KMS-11 (cell line): ENCODE measurements at regions not wholly inside any gene's neighbourhood (a gene's known extent, or its start where the extent isn't known, plus 50 kb on each side); places are given as distances from the start of the nearest gene placed in this dataset.
"Not testable (repeated sequence)": the region's sequence is repeated elsewhere in the genome, so short reads cannot be mapped to it uniquely, and the experiment has no call there.

Experiments
- H2AFZ ChIP-seq: fragments of 200-600 bp; sonication (generic); 2 replicates; pipeline ENCODE4 v1.6.1; 2016; ENCODE audit warnings: antibody characterized with exemption, mixed run types, low read depth
- H3K27ac ChIP-seq: fragments of 200-600 bp; sonication (generic); 2 replicates; pipeline ENCODE4 v1.6.1; 2016; ENCODE audit warnings: mild to moderate bottlenecking, mixed run types
- H3K27me3 ChIP-seq: fragments of 200-600 bp; sonication (generic); 2 replicates; pipeline ENCODE4 v1.6.1; 2017; ENCODE audit warnings: mild to moderate bottlenecking, low read depth, mixed run types, moderate library complexity; ENCODE audit not compliant: insufficient read depth
- H3K36me3 ChIP-seq: fragments of 200-600 bp; sonication (generic); 2 replicates; pipeline ENCODE4 v1.6.1; 2017; ENCODE audit warnings: mild to moderate bottlenecking, mixed run types; ENCODE audit not compliant: insufficient read depth
- H3K4me1 ChIP-seq: fragments of 200-600 bp; sonication (generic); 2 replicates; pipeline ENCODE4 v1.6.1; 2016; ENCODE audit warnings: mild to moderate bottlenecking, low read depth, mixed run types; ENCODE audit not compliant: poor library complexity, severe bottlenecking
- H3K4me2 ChIP-seq: fragments of 200-600 bp; sonication (generic); 2 replicates; pipeline ENCODE4 v1.7.0; 2016; ENCODE audit warnings: mild to moderate bottlenecking, mixed run types
- H3K4me3 ChIP-seq: fragments of 200-600 bp; sonication (generic); IDR thresholded peaks from 2 replicates; pipeline ENCODE4 v1.6.1; 2017; ENCODE audit warnings: low read depth, low read length, mixed read lengths; ENCODE audit not compliant: insufficient read depth
- H3K79me2 ChIP-seq: fragments of 200-600 bp; sonication (generic); 2 replicates; pipeline ENCODE4 v1.6.1; 2016; ENCODE audit warnings: low read depth, mixed run types; ENCODE audit not compliant: insufficient read depth
- H3K9ac ChIP-seq: fragments of 200-600 bp; sonication (generic); 2 replicates; pipeline ENCODE4 v1.6.1; 2016; ENCODE audit warnings: mild to moderate bottlenecking, mixed run types
- H4K20me1 ChIP-seq: fragments of 200-600 bp; sonication (generic); 2 replicates; pipeline ENCODE4 v1.6.1; 2016; ENCODE audit warnings: mild to moderate bottlenecking, mixed run types; ENCODE audit not compliant: insufficient read depth
- TF ChIP-seq, protein P1 (sequence below): fragments of 200-600 bp; sonication (generic); conservative IDR thresholded peaks from 2 replicates; pipeline ENCODE4 v1.6.1; 2017; ENCODE audit warnings: low read depth, mild to moderate bottlenecking, antibody characterized with exemption, low read length, moderate library complexity, mixed read lengths

DNA sequence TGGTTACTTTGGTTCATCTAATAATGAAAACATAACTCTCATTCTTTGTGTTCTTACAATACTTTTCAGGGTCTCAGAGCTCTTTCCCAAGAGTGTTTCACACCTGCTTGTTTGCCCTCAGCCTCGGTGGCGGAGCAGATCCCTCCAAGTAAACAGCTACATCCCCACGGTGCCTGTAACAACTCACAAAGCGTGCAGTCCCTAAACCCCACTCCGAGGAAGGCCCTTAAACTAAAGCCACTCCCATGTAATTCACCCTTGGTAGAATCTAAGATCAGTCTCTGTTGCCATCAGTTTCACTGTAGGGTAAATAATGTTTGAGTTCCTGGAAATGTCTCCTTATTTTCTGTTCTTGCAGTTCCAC lies 101.1 kb downstream of the TFAP2A start:
- H3K36me3 ChIP-seq, result no peaks in the 10 kb centered on the region
- no peak overlapping the region for H3K27ac ChIP-seq
- H3K4me3 ChIP-seq, result no peak overlapping the region
- no peaks in the 10 kb centered on the region for H3K79me2 ChIP-seq
- no peaks in the 10 kb centered on the region for H4K20me1 ChIP-seq
- H2AFZ ChIP-seq, result no peak overlapping the region
- H3K27me3 ChIP-seq, result no peaks in the 10 kb centered on the region
- no peak overlapping the region for H3K4me2 ChIP-seq
- H3K4me1 ChIP-seq, result no peaks in the 10 kb centered on the region
- H3K9ac ChIP-seq, result no peak overlapping the region
- TF ChIP-seq, protein P1, sequence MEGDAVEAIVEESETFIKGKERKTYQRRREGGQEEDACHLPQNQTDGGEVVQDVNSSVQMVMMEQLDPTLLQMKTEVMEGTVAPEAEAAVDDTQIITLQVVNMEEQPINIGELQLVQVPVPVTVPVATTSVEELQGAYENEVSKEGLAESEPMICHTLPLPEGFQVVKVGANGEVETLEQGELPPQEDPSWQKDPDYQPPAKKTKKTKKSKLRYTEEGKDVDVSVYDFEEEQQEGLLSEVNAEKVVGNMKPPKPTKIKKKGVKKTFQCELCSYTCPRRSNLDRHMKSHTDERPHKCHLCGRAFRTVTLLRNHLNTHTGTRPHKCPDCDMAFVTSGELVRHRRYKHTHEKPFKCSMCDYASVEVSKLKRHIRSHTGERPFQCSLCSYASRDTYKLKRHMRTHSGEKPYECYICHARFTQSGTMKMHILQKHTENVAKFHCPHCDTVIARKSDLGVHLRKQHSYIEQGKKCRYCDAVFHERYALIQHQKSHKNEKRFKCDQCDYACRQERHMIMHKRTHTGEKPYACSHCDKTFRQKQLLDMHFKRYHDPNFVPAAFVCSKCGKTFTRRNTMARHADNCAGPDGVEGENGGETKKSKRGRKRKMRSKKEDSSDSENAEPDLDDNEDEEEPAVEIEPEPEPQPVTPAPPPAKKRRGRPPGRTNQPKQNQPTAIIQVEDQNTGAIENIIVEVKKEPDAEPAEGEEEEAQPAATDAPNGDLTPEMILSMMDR, result no peak

DNA sequence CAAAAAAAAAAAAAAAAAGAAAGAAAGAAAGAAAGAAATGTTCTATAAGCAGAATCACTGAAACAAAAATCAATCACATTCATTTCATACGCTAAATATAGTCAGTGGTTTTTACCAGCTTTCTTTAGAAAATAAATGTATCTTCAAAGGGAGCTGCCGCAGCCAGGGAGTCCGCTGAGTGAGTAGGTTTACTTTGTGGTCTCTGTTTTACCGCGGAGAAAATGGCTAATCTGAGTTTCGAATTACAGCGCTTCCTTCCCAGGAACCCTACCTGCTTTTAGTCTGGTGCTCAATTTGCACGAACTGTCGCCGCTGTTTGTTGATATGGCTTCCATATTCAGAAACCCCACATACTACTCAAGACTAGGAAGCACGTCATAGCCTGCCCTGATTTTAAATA lies 102.4 kb downstream of the TFAP2A start:
- no peaks in the 10 kb centered on the region for H3K27me3 ChIP-seq
- no peaks in the 10 kb centered on the region for H3K36me3 ChIP-seq
- H3K27ac ChIP-seq, result no peak overlapping the region
- H3K4me3 ChIP-seq, result no peak overlapping the region
- H2AFZ ChIP-seq, result no peak overlapping the region
- TF ChIP-seq, protein P1, result no peak
- H3K9ac ChIP-seq, result no peak overlapping the region
- H3K4me1 ChIP-seq, result no peaks in the 10 kb centered on the region
- no peaks in the 10 kb centered on the region for H3K79me2 ChIP-seq
- no peaks in the 10 kb centered on the region for H4K20me1 ChIP-seq
- no peak overlapping the region for H3K4me2 ChIP-seq

DNA sequence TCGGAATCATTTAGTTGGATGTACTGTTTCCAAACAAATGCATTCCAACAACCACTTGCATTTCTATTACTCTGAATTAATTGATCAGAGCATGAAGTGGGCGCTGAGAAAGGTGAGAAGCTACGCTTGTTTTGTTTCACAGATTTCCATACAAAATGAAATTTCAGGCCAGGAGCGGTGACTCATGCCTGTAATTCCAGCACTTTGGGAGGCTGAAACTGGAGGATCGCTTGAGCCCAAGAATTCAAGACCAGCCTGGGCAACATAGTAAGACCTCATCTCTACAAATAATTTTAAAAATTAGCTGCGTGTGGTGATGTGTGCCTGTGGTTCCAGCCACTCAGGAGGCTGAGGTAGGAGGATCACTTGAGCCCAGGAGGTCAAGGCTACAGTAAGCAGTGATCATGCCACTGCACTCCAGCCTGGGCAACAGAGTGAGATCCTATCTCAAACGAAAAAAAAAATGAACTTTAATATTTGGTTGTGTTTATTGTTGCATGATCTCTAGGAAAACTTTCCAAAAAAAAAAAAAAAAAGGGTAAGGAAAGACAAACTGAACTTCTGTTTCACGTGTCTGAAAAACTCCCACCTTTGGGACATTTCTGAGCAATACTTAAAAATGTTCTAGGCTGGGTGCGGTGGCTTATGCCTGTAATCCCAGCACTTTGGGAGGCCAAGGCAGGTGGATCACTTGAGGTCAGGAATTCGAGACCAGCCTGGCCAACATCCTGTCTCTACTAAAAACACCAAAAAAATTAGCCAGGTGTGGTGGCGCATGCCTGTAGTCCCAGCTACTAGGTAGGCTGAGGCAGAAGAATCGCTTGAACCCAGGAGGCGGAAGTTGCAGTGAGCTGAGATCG lies 103.1 kb downstream of the TFAP2A start:
- not testable (repeated sequence) for H4K20me1 ChIP-seq, H3K9ac ChIP-seq, H3K36me3 ChIP-seq, H3K79me2 ChIP-seq, H2AFZ ChIP-seq, H3K4me2 ChIP-seq, H3K27ac ChIP-seq, H3K27me3 ChIP-seq, H3K4me1 ChIP-seq, H3K4me3 ChIP-seq

DNA sequence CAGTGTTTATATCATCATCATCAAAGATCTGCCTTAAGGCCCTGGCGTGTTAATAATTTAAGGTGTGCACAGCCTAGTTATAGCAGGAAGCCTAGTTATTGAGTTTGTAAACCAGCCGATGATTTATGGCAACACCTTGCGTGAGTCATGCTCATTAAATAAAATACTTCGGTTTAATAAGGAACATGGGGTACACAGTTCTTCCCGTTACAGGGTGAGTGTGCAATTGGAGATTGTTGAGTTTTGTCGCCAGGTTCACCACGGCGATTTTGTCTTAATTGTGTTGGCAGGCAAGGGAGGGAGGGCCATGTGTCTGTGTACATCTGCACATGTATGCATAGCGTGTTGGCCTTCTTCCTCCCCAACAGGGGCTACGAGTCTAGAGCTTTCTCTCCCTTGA lies 104.0 kb downstream of the TFAP2A start:
- Histone ChIP-seq H3K4me2 (no peak overlapping the region), H3K36me3 (no peaks in the 10 kb centered on the region), H2AFZ (no peak overlapping the region), H3K4me3 (no peak overlapping the region), H4K20me1 (no peaks in the 10 kb centered on the region), H3K27ac (no peak overlapping the region), H3K4me1 (no peaks in the 10 kb centered on the region), H3K79me2 (no peaks in the 10 kb centered on the region), H3K27me3 (no peaks in the 10 kb centered on the region), H3K9ac (no peak overlapping the region)
- TF ChIP-seq, protein P1, result no peak

DNA sequence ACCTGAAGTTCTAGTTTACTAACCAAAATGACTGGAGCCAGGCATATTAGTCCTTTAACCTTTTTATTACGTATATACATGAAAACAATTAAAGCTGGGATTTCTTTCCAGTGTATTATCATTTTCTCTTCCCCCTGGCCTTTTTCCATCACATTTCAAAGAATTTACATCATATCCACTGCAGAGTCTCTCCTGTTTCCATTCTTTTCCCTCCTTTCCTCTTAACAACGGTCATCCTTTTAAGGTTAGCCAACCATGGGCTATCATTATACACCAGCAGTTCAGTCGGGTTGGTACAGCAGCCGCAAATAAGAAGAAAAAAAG lies 104.6 kb downstream of the TFAP2A start:
- Histone ChIP-seq H3K4me2 (no peak overlapping the region), H4K20me1 (no peaks in the 10 kb centered on the region), H2AFZ (no peak overlapping the region), H3K4me3 (no peak overlapping the region), H3K36me3 (no peaks in the 10 kb centered on the region), H3K79me2 (no peaks in the 10 kb centered on the region), H3K27me3 (no peaks in the 10 kb centered on the region), H3K9ac (no peak overlapping the region), H3K4me1 (no peaks in the 10 kb centered on the region), H3K27ac (no peak overlapping the region)
- TF ChIP-seq, protein P1, result no peak
